Gastrocnemius medialis (tissue), 4 donors: ENCODE measurements at regions not wholly inside any gene's neighbourhood (a gene's known extent, or its start where the extent isn't known, plus 50 kb on each side); places are given as distances from the start of the nearest gene placed in this dataset.

ENCODE experiments used
- ATAC-seq, 2 donors: fragments of 150-250 bp; one replicate each; pipeline ENCODE4 v1.9.1; 2016
- DNase-seq, 2 donors: peaks; one replicate each; pipeline ENCODE4 v3.0.0-alpha.2; 2019
- H3K27ac ChIP-seq, 4 donors: fragments of 200-600 bp; sonication (generic); 1 replicate in 1 of 4; 2 replicates in 3 of 4; pipeline ENCODE4 v1.5.1; 2016 to 2018; ENCODE audit warnings: mild to moderate bottlenecking in 2 of 4, moderate library complexity in 1 of 4
- H3K27me3 ChIP-seq, 3 donors: fragments of 200-600 bp; sonication (generic) in 2 of 3; 1 replicate in 1 of 3; 2 replicates in 2 of 3; pipeline versions ENCODE4 v1.5.1 to v1.6.0; 2016 to 2019; ENCODE audit warnings: mild to moderate bottlenecking in 1 of 3, moderate library complexity in 1 of 3
- H3K36me3 ChIP-seq, 2 donors: fragments of 200-600 bp; sonication (generic) in 1 of 2; one replicate each; pipeline ENCODE4 v1.5.1; 2017 to 2018
- H3K4me1 ChIP-seq, 2 donors: fragments of 200-600 bp; sonication (generic) in 1 of 2; one replicate each; pipeline ENCODE4 v1.5.1; 2016 to 2017; ENCODE audit warnings: mild to moderate bottlenecking in 2 of 2
- H3K4me3 ChIP-seq, 4 donors: fragments of 200-600 bp; sonication (generic) in 3 of 4; 1 replicate in 1 of 4; 2 replicates in 3 of 4; pipeline ENCODE4 v1.5.1; 2016 to 2019; ENCODE audit warnings: mild to moderate bottlenecking in 2 of 4
- H3K9me3 ChIP-seq, 3 donors: fragments of 200-600 bp; sonication (generic) in 2 of 3; 1 replicate in 1 of 3; 2 replicates in 2 of 3; pipeline ENCODE4 v1.5.1; 2016 to 2019
- POLR2A ChIP-seq, 2 donors: fragments of 450-650 bp; IDR thresholded peaks; one replicate each; pipeline ENCODE4 v1.6.1; 2017; ENCODE audit warnings: antibody characterized with exemption in 2 of 2, mild to moderate bottlenecking in 2 of 2, moderate library complexity in 2 of 2
- in situ Hi-C, 4 donors: fragments of 200-750 bp; cut with MboI; loops; one replicate each; pipeline versions ENCODE4 v1.15.0 to v1.8.0; 2017; ENCODE audit warnings: low sequenced_read_pairs in 4 of 4
- intact Hi-C: fragments of 100-400 bp; cut with DNase I; formaldehyde crosslinking; loops from one replicate; pipeline ENCODE4 v1.15.1; 2023; ENCODE audit warnings: low total_unique reads
- TF ChIP-seq, protein P1 (sequence below), 5 experiments: fragments of 450-650 bp in 3 of 5; fragments of 200-600 bp in 2 of 5; sonication (generic) in 2 of 5; IDR thresholded peaks in 4 of 5; conservative IDR thresholded peaks in 1 of 5; 1 replicate in 4 of 5; 2 replicates in 1 of 5; pipeline ENCODE4 v1.5.1; 2016 to 2019; ENCODE audit warnings: antibody characterized with exemption in 5 of 5, mild to moderate bottlenecking in 3 of 5, moderate library complexity in 3 of 5

DNA sequence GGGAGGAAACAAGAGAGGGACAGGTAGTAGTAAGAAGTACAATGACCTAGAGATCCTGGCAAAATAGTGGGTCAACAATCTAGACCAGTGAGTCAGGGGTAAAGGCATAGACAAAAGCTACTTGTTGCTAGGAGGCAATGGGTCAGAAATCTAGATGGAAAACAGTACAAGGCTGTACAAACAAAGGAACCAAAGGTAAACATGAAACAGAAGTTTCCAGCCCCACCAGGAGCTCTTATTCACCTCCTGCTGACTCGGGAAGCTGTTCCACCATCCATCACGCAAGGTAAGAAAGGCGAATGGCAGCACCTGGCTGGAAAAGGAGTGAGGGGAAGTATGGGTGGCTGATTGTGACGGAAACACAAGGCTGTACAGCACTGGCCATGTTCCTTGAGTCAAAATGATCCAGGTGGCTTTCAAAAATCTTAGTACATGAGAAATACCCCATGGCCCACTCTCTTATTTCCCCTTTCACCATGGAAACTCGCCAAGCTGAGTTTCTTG, 70.5 kb upstream of the RAI14 start:
- Histone ChIP-seq H3K4me3 (no peak overlapping the region), H3K27me3 (no peaks in the 10 kb centered on the region), H3K36me3 (no peaks in the 10 kb centered on the region), H3K4me1 (no peaks in the 10 kb centered on the region), H3K9me3 (no peaks in the 10 kb centered on the region), H3K27ac (no peak overlapping the region)
- ATAC-seq: no peak
- intact Hi-C loops: no loop called here
- in situ Hi-C loops: no loop called here
- TF ChIP-seq, protein P1, sequence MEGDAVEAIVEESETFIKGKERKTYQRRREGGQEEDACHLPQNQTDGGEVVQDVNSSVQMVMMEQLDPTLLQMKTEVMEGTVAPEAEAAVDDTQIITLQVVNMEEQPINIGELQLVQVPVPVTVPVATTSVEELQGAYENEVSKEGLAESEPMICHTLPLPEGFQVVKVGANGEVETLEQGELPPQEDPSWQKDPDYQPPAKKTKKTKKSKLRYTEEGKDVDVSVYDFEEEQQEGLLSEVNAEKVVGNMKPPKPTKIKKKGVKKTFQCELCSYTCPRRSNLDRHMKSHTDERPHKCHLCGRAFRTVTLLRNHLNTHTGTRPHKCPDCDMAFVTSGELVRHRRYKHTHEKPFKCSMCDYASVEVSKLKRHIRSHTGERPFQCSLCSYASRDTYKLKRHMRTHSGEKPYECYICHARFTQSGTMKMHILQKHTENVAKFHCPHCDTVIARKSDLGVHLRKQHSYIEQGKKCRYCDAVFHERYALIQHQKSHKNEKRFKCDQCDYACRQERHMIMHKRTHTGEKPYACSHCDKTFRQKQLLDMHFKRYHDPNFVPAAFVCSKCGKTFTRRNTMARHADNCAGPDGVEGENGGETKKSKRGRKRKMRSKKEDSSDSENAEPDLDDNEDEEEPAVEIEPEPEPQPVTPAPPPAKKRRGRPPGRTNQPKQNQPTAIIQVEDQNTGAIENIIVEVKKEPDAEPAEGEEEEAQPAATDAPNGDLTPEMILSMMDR (IDR thresholded peaks at IDR 0.05 in 4 of 5, conservative IDR thresholded peaks at IDR 0.05 in 1 of 5): no peak
- no peak for TF ChIP-seq POLR2A (IDR thresholded peaks at IDR 0.05)
- no peak for DNase-seq

DNA sequence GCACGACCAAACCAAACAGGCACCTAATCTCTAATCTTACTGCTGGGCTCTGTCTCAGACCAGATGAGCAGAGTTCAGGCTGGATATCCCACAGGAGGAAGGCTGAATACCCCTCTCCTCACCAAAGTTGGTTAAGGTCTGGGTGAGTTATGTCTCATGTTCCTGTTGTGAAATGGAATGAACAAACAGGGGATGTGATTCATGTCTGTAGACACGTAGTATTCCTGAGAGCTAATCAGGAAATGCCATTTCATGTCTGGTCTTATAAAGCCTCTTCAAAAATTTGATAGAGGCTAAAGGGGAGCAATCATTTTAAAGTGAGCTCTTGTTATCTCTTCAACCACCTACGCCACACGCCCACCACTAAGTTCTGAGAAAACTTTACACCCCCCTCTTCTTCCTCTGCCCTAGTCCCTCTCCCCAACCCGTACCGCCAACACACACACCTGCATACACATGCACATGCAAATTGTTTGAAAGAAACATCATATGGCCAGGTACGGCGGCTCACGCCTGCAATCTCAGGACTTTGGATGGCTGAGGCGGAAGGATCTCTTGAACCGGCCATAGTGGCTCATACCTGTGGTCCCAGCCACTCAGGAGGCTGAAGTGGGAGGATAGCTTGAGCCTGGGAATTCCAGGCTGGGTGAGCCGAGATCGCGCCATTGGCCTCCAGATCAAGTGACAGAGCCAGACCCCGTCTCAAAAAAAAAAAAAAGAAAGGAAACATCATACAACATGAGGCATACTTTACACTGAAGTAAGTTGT, 69.8 kb upstream of the RAI14 start:
- DNase-seq: no peak
- no peak for TF ChIP-seq POLR2A (IDR thresholded peaks at IDR 0.05)
- TF ChIP-seq, protein P1 (IDR thresholded peaks at IDR 0.05 in 4 of 5, conservative IDR thresholded peaks at IDR 0.05 in 1 of 5): no peak
- Histone ChIP-seq H3K9me3 (no peaks in the 10 kb centered on the region), H3K27me3 (no peaks in the 10 kb centered on the region), H3K4me3 (no peak overlapping the region), H3K36me3 (no peaks in the 10 kb centered on the region), H3K27ac (no peak overlapping the region), H3K4me1 (no peaks in the 10 kb centered on the region)
- no peak for ATAC-seq
- in situ Hi-C loops: no loop called here
- intact Hi-C loops: no loop called here

DNA sequence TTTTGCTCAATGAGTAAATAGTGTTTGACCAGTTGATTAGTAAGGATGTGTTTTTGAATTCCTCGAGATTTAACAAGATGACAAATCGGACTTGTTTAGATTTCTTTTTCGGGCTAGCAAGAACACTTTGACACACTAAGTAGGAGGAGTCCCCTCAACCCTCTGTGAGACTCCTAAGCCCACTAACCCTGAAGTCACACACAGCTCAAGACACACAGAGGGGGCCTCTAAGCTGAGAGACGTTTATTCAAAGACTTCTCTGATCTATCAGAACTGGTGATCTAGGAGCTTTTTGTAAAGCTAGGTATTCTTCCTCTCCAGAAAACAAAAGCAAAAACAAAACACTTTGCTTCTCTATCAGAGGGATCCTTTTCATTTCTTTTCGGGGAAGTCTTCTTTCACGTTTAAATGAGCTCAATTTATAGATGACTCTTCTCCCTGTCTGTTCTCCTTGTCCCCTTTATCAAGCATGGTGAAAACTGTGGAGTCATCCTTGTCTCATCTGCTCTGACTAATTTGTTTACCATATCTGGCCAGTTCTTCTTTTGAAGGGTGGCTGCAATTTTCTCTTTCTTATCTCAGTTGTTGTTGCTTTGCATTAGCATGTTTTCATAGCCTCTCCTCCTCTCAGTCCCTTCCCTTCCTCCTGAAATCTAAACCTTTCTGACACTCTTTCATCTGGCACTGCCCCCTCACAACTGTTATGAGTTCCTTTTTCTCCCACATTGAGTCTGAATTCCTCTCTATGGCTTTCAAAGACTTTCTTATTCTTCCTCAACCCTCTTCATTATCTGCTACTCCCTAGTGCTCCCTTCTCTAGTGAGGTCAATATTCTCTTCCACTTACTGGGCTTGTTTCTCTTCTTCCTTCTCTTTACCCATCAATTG, 68.5 kb upstream of the RAI14 start:
- intact Hi-C loops: no loop called here
- DNase-seq (no peak), ATAC-seq (no peak)
- H3K4me3 ChIP-seq: no peak overlapping the region
- H3K4me1 ChIP-seq: no peaks in the 10 kb centered on the region
- H3K36me3 ChIP-seq: no peaks in the 10 kb centered on the region
- in situ Hi-C loops: no loop called here
- no peaks in the 10 kb centered on the region for H3K27me3 ChIP-seq
- no peaks in the 10 kb centered on the region for H3K9me3 ChIP-seq
- H3K27ac ChIP-seq: no peak overlapping the region
- TF ChIP-seq, protein P1 (IDR thresholded peaks at IDR 0.05 in 4 of 5, conservative IDR thresholded peaks at IDR 0.05 in 1 of 5): no peak
- no peak for TF ChIP-seq POLR2A (IDR thresholded peaks at IDR 0.05)

GRCh38 chr5:34589832-34590231, 66.3 kb upstream of the RAI14 start:
- intact Hi-C loops: no loop called here
- DNase-seq: no peak
- H3K36me3 ChIP-seq: no peaks in the 10 kb centered on the region
- no peak overlapping the region for H3K27ac ChIP-seq
- no peaks in the 10 kb centered on the region for H3K9me3 ChIP-seq
- TF ChIP-seq POLR2A (IDR thresholded peaks at IDR 0.05): no peak
- TF ChIP-seq, protein P1 (IDR thresholded peaks at IDR 0.05 in 4 of 5, conservative IDR thresholded peaks at IDR 0.05 in 1 of 5): no peak
- in situ Hi-C loops: no loop called here
- H3K4me1 ChIP-seq: no peaks in the 10 kb centered on the region
- ATAC-seq: no peak
- no peaks in the 10 kb centered on the region for H3K27me3 ChIP-seq
- no peak overlapping the region for H3K4me3 ChIP-seq
